ENCODE measurements at regions not wholly inside any gene's neighbourhood (a gene's known extent, or its start where the extent isn't known, plus 50 kb on each side); places are given as distances from the start of the nearest gene placed in this dataset.

DNA sequence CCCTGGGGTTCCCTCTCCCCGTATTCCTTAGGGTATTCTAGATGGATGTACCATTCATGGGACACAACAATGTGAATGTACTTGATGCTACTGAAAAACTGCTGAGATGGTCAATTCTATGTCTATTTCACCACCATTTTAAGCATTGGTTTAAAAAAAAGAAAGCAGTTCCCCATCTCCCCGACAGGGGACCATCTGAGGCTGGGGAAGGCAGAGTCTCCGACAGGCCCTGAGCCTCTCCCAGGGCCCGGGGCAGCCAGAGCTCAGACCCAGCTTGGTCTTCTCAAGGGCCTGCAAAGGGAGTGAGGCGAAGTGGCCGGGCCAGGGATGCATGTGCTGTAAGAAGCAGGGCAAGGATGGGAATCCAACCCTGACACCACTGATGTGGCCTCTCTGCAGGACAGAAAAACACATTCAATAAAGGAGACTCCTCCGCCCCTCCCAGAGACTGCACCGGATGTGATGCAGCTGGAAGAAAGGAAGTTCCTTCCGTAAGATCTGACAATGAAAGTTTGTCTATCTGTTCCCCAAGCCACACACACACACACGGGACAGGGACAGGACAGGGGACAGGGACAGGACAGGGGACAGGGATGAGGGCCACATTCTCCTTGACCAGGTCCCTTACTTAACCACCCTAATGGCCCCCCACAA lies 234.1 kb downstream of the BCL11B start:
- DNase-seq (ENCODE audit: low read depth) = no peak

DNA sequence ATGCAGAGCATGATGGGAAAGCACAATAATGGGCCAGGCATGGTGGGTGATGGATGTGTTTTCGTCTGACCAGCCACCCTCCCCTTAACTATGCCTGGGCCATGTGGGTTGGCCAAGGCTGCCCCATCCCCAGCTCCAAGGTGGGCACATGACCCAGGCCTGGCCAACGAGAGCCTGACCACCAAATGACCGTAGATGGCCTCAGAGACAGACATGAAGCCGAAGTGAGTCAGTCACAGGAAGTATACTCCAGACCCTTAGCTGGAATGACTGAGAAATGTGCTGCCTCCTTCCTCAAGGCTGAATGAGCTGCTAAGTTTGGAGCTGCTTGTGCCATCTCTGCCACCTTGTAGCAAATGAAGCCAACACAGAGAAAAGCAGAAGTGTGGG lies 233.6 kb downstream of the BCL11B start:
- no peak for DNase-seq (ENCODE audit: low read depth)

DNA sequence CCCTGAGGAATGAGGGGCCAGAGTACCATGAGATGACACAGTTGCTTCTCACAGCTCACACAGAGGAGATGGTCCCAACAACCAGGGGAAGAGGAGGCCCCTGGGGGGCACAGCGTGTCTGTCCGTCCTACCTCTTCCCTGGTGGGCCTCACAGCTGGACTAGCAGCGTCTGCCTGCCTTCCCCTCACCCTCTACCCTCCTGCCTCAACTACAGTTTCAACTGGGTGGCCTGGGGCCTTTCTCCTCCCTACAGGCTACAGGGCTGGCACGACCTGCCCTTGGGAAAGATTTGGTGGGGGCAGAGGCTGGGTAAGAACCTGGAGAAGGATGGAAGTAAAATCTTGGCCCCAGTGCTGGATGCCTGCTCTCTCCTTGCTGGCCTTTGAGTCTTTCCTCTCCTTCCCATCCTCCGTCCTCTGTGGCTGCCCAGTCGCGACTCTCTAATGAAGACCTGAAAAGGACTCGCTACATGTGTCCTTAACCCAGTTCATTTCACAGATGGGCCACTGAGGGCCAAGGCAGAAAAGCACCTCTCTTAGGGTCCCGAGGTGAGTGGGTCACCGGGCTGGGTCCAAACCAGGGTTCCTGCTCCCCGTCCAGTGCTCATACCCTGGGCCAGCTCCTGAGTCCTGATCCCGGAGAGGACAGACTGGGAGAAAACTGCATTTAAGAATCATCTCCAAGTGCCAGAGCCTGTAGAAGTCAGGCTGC lies 232.5 kb downstream of the BCL11B start:
- no peak for DNase-seq (ENCODE audit: low read depth)

DNA sequence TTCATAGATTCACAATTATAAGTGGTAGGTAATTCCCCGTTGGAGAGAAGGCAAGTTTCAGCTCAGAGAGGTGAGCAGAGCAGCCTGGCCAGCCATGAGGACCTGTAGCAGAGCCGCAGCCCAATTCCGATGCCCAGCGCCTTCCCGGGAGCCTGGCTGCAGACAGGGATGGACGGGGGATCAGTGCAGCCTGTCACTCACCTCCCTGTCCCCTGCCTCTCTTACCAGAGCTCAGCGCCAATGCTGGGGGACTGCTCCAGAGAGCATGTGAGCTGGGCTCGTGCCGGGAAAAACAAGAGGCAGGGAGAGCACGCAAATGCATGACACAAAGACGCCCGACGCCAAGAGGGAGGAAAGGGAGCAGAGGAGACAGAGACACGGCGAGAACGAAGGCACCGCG lies 231.9 kb downstream of the BCL11B start:
- no peak for DNase-seq (ENCODE audit: low read depth)

DNA sequence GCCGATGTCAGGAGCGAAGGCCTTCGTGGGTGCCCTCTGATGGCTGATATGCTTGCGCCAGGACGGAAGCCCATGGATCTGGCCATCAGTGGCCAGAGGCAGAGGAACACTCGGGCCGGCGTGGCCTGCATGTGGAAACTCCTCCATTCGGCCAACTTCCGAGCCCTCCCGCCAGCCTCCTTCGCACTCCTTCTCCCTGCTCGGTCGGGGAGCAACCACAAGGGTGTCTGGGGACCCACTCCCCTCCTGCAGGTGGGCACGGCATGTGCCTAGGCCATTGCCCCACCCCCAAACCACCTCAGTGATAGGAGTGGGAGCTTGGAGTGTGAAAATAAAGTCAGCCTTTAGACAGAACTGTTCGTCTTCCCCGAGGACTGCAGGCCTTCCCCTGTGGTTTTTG lies 231.3 kb downstream of the BCL11B start:
- DNase-seq (ENCODE audit: low read depth) = no peak

DNA sequence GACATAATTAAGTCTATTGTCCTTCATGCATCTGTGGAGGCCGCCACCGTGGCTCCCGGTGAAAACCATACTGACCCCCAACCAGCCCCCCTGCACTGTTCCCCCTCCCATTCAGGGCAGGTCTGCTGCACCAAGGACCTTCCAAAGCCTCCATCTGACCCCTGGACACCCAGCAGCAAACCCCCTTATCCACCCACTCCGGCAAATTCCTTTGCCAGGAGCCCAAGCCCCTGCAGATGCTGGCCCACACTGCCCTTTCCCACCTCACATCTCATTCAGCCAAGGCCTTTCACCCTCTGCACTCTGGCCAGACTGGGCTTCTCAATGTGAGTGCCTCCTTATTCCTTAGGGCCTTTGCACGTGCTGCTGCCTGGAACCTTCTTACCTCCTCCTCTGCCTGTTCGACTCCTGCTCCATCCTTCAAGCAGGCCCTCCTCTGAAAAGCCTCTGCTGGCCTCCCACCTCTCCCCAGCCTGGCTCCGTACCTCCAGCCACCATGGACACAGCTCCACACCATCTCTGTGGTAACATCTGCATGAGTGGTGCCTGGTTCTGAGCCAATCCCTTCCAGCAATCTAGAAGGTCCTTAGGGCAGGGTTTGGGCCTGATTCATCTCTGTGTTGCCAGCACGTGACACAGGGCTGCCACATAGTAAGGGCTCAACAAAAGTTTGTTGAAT lies 230.7 kb downstream of the BCL11B start:
- no peak for DNase-seq (ENCODE audit: low read depth)

DNA sequence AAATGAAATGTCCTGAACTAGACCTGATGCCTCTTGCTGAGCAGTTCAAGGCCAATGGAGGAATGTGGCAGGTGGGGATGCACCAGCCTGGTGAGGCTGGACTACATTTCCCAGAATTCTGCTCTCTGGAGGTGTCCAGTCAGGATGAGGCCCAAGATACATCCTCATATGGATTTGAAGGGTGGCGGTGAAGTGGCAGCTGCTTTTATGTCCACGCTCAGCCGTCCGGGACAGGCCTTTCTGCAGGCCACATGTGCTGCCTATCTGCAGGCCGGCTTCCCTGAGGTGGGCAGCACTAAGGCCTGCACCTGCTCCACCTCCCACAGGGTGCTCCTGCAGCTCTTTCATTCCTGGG lies 230.2 kb downstream of the BCL11B start:
- DNase-seq (ENCODE audit: low read depth) = no peak

DNA sequence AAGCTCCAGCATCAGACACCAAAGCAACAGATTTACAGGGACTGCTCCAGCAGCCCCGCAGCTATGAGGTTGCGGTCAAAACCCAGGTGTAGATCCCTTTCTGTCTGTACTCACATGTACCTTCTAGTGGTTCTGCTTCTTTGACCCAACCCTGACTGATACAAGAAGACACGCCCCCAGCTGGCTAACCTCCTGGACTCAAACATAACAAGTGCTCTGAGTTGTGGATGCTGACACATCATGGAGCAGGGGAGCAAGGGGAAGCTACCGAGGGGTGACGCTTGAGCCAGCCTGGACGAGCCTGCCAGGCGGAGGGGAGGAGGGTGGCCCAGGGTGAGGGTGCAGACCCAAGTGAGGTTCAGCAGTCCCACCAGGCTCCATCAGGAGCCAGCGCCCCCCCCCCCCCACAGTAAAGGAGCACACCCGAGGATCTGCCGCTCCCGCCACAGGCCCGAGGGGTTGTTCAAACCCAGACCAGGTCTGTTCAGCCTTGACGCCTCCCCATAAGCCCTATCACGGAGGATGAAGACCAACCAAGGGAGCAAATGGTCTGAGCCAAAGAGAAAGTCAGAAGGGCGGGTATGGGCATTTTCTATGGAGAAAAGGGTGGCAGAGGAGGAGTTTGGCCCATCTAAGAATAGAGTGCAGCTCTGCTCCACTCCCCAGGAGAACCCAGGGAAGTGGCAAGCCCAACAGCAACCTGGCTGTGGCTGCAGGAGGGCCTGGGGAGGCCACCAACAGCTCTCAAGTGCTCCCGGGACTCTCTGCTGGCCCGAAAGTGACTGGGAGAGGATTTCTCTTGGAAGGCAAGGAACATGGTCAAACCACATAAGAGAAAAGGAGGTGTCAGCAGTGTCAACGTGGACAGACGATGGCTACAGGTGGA lies 229.4 kb downstream of the BCL11B start:
- DNase-seq (ENCODE audit: low read depth) = no peak

DNA sequence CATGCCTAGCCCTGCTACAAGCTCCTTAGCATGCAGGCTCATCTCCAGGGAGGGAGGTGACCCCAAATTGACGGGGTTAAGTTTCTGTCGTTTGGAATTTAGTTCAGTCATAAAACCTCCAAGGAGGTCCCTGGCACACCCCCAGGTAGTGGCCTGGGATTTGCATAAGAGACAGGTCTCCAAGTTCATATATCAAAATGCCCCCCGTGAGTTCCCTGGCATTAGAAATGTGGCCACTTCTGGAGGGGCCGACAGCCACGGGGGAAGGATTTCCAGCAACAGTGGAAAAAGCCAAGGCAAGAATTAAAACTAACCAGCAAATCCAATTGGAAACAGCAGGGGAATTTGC lies 228.8 kb downstream of the BCL11B start:
- no peak for DNase-seq (ENCODE audit: low read depth)

DNA sequence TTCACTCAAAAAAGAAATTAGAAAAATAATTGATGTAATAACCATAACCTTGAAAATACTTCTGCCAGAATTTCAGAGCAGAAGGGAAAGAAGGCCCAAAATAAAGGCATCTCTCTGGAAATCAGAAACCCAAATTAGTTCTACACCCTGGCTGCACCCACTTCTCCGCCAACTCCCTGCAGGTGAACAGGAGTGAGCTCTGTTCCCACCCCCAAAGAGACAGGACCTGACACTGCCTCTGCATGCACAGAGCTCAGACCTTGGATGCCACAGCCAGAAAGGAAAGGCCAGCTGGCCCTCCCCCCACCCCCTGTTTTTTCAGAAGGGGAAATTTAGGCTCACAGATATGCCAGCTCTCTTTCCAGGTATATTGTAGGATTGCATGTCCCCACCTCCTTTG lies 228.2 kb downstream of the BCL11B start:
- DNase-seq (ENCODE audit: low read depth) = no peak

DNA sequence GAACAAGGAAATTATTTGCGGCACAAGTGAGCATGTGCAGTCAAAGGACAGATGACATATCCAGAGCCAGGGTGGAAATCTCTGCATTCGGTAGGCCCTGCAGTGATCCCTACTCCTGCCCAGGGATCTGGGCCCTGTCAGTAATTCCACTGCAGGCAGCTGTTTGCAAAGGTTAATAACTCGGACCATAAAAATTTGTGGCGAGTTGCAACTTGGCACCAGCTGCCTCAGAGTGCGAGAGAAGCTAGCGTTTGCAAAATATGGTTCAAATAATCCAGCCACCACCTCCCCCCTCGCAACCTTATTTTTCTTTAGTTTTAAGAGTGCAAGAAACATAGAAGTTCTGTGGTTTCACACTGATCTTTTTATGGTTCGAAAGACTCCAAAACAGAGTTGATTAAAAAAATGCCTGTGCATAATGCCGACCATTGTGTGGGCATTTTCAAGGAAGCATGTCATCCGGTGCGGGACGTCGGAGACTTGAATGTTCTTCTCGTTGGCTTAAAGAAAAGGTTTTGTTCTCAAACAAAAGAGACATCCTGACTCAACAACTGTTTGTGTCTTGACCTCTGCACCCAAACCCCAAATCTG lies 224.5 kb downstream of the BCL11B start:
- DNase-seq (ENCODE audit: low read depth) = no peak

DNA sequence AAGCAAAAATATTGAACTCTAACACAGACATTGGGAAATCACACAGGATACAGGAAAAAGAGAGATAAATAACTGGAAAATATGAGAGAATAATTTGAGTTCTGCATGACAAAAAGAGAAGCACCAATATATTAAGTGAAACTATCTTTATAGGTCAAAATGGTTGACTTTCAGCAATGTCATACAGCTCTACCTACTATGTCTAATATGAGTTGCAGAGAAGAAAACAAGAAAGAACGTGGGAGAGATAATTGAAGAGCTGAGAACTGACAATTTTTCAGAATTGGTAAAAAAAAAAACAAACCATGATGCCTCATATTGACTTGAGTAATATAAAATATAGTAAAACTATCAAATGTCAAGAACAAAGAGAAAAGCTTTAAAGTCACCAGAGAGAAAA lies 221.7 kb downstream of the BCL11B start:
- DNase-seq (ENCODE audit: low read depth) = no peak

DNA sequence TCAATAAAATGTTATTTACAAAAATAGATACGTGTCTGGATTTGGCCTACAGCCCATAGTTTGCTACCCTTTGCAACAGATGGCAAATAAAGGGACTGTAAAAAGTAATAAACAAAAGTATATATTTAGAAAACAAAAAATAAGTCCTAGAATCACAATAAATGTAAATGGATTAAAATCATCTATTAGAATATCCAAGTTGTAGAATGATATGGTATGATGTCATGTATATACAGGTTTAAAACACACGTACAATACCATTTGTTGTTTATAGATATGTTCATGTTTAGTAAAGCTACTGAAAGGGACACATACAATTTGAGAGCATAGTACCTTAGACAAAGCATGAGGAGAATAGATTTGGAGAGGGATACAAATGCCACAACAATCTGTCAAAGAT lies 219.5 kb downstream of the BCL11B start:
- DNase-seq (ENCODE audit: low read depth) = no peak

DNA sequence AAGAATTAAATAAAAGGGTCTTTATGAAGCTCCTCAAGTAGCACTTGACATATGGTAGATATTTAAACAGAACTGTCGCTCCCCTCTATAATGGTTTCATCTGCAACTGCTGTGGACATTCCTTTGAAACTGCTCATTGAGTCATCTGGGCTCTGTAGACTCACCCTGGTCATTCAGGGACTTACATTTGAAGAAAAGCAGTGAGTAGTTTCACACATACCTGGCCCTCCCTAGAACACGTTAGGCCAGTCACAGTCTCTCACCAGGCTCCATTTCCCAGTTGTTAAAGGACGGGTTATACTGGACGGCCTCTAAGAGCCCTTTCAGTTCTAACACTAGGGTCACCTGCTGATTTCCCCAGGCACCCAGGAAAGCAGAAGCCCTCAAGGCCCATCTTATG lies 217.0 kb downstream of the BCL11B start:
- DNase-seq (ENCODE audit: low read depth) = no peak

DNA sequence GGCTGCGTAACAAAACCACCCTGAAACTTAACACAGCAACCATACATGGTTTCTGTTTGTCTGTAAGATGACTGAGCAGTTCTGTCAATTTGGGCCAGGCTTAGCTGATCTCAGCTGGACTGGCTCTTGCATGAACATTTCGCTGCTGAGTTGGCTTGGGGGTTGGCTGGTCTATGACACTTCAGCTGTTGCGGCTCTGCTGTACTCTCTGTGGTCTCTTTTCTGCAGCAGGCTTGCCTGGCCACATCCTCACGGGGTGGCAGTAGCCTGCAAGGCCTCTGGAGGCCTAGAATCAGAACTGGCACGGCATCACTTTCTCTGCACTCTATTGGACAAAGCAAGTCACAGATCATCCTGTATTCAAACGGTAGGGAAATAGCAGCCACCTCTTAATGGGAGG lies 216.2 kb downstream of the BCL11B start:
- DNase-seq (ENCODE audit: low read depth) = peak; percentile 11

DNA sequence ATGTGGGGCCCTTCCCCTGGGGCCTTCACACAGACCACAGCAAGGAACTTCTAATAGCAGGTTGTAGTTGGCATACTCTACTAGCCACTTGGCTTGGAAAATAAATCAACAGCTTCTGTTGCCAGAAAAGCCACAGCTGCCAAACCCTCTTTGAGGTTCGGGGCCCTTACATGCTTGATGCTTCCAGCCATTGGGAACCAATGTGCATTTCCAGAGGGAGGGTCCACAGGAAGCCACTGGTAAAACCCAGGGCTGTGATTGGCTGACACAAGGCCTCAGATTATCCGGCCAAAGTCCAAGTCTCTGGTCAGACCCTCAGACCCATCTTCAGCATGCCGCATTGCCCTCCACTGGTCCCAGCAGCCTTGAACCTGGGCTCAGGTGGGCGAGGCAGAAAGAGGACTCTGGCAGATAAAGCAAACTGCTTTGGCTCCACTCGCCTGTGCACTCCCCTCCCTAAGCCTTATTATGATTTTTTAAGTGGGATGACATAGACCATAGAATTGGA lies 214.4 kb downstream of the BCL11B start:
- DNase-seq (ENCODE audit: low read depth) = no peak

DNA sequence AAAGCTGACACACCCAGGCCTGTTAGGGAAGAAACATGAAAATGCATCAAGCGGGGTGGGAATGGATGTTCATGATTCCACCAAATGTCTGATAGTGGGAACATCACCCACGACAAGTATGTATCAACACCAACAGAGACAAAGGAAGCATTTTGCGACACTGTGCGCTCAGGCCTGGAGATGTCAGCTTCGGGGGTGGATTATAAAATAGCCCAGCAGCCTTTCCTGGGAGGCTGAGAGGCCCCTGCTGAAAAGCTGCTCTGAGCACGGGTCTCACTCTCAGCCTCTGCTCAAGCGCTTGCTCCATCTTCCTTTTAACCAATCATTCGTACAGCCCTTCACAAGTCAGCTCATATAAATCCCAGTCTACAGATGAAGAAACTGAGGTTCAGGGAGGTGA lies 213.5 kb downstream of the BCL11B start:
- DNase-seq (ENCODE audit: low read depth) = no peak

DNA sequence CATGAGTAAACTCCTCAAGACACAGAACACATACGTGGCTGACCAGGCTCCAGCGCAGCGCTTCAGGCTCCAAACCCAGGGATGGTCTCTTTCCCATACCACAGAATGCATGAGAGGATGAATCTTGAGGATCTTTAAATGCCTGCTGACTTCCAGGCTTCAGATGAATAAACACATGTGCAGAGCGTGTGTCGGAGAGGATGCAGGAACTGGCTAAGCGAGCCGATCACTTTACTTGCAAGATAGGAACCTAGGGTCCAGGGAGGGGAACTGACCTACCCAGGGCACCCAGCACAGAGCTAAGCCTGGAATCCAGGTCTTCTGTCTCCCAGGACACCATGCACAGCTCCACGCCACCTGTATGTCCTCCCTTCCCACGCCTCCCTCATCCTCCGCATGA lies 209.8 kb downstream of the BCL11B start:
- no peak for DNase-seq (ENCODE audit: low read depth)

DNA sequence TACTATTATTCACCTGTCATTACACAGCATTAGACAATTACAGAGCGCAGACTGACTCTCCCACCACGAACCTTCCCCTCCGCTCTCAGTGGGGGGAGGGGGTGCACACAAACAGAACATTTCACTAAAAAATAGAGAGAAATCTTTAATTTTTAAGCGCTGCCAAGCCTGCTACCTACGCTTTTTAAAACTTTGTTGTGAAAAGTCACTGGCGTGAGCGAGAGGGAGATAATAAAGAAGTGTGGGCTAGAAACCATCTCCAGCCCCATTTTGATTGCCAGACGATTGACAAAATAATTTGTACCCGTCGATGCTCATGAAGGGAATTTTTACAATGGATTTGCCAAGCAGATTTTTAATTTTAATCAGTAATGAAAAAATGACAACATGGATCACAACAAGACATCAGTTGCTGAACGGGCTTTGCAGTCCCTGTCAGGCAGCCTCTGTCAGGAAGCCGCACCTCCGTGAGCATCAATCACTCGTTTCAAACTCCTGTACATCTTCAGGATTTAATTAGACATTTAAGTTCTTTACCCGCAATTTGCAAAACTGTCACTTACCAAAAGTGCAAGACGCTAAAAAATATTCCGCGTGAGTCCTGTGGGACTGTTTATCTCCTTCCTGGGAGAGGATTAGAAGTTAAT lies 209.1 kb downstream of the BCL11B start:
- DNase-seq (ENCODE audit: low read depth) = no peak

DNA sequence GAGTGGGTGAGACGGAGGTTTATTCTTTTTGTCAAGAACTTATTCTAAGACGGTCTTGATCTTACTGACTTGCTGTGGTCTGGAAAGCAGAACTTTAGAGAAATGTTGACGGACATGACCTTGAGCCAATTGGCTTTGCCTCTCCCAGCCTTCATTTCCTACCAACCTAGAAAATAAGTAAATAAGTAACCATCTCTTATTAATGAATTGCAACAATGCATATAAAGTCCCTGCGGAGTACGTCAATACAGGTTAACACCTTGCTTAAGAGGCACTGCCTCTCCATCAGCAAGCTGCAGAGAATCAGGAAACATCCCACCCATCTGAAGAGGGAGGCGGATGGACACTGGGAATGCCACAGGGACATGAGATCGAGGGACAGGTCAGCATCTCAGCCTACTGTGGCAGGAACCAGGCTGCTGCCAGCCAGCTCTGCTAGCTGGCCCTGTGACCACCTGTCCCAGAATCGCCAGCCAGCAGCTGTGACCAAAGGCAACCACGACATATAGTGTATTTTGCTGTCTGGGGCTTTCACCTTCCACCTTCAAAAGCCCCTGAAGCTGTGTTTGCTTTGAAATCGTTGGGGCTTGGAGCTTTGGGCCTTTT lies 208.3 kb downstream of the BCL11B start:
- no peak for DNase-seq (ENCODE audit: low read depth)

DNA sequence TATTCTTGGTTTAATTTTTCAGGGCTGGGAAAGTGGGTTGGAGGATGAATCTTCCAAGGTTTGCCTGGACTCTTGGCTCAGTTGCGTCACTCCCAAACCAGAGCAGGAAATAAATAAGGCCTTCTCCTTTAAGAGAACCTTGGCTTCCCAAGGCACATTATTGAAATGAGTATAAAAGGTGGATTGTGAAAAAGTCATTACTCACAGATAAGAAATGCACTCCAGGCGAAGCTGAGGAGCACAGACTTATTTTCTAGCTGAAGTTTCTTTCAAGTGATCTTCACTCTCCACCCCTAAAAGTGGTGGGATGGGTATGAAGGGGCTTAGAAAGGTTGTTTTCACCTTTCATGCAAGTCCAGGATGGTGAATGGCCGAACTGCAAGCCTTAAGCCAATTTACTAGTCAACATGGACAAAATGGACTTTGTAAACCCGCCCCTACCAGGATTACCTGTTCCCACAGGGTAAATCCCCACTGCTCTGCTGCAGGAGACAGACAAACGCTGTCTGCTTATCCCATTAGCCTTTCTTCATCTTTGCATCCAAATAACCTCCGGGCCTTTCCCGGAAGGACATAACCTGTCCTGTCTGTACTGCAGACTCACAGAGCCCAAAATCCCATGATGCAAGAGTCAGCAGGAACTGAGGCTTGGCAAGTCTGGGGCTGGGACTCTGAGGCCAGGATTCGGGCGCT lies 207.6 kb downstream of the BCL11B start:
- no peak for DNase-seq (ENCODE audit: low read depth)
